K562 (cell line): ENCODE measurements at regions not wholly inside any gene's neighbourhood (a gene's known extent, or its start where the extent isn't known, plus 50 kb on each side); places are given as distances from the start of the nearest gene placed in this dataset.

Source experiments
- ATAC-seq: fragments of 200-7000 bp; cut with Tn5 transposase; 3 replicates; pipeline ENCODE4 v1.9.1; 2020; ENCODE audit warnings: moderate library complexity
- BruUV-seq: library from RNA; stranded (reverse); fragments of 400-500 nt; replicated peaks from 2 replicates; lab custom pipeline; 2021; lab: Mats Ljungman, UMichigan
- CTCF ChIA-PET: fragments of 300-600 bp; formaldehyde crosslinking; extraction: SDS; loops from one replicate; lab custom pipeline; 2021; ENCODE audit warnings: low intra/inter-chr PET ratio; lab: Yijun Ruan, JAX
- POLR2A ChIA-PET: fragments of 300-600, 350-650 bp; sonication (Branson Sonifier 250); formaldehyde crosslinking; extraction: SDS; loops from one replicate; lab custom pipeline; 2021; ENCODE audit warnings: antibody characterized with exemption, inconsistent platforms; lab: Yijun Ruan, JAX
- DNase-seq, 4 experiments: peaks; one replicate each; pipeline versions ENCODE4 v3.0.0 to v3.0.0-alpha.2; 2011 to 2018; ENCODE audit warnings: low spot score in 3 of 4, mixed read lengths in 3 of 4; ENCODE audit errors: extremely low read depth in 1 of 4
- FAIRE-seq: peaks from 2 replicates; lab custom pipeline; 2011; peaks lifted over from hg19 to GRCh38; lab: Jason Lieb, UNC
- H2AFZ ChIP-seq: 2 replicates; pipeline ENCODE4 v1.6.0; 2011; ENCODE audit warnings: low read depth, low read length, control low read depth, inconsistent platforms
- H3K27ac ChIP-seq: fragments of 200-600 bp; 3 replicates; pipeline ENCODE4 v1.8.0; 2011; ENCODE audit warnings: low read depth, mild to moderate bottlenecking, control low read depth, inconsistent platforms, low read length, moderate library complexity, mixed read lengths; ENCODE audit errors: extremely low read depth
- H3K27me3 ChIP-seq, 2 experiments: fragments of 300-600 bp in 1 of 2; 2 replicates in 1 of 2; 3 replicates in 1 of 2; pipeline versions ENCODE4 v1.6.0 to v1.8.0; 2011; ENCODE audit warnings: inconsistent platforms in 2 of 2, low read length in 2 of 2, mild to moderate bottlenecking in 1 of 2, mixed read lengths in 1 of 2, moderate library complexity in 1 of 2; ENCODE audit not compliant: control insufficient read depth in 2 of 2, insufficient read depth in 2 of 2
- H3K36me3 ChIP-seq: fragments of 300-600 bp; 3 replicates; pipeline ENCODE4 v1.8.0; 2011; ENCODE audit warnings: mild to moderate bottlenecking, low read length, inconsistent platforms; ENCODE audit not compliant: control insufficient read depth, insufficient read depth
- H3K4me1 ChIP-seq, 2 experiments: fragments of 200-600 bp in 1 of 2; replicated peaks in 1 of 2; 2 replicates in 1 of 2; 3 replicates in 1 of 2; pipeline versions ENCODE4 v1.5.1 to v1.8.0; 2011; ENCODE audit warnings: inconsistent platforms in 2 of 2, low read length in 2 of 2, mild to moderate bottlenecking in 1 of 2, mixed read lengths in 1 of 2, moderate library complexity in 1 of 2; ENCODE audit not compliant: control insufficient read depth in 2 of 2, insufficient read depth in 2 of 2
- H3K4me2 ChIP-seq: 2 replicates; pipeline ENCODE4 v1.6.1; 2011; ENCODE audit warnings: low read length, control low read depth, inconsistent platforms, mixed read lengths; ENCODE audit not compliant: insufficient read depth
- H3K4me3 ChIP-seq: fragments of 200-600 bp; sonication (generic), shearing (Covaris generic); 2 replicates; pipeline ENCODE4 v1.5.1; 2016; ENCODE audit warnings: control low read depth, inconsistent platforms
- H3K79me2 ChIP-seq: fragments of 200-600 bp; 3 replicates; pipeline ENCODE4 v1.8.0; 2011; ENCODE audit warnings: low read length, inconsistent platforms; ENCODE audit not compliant: control insufficient read depth, insufficient read depth
- H3K9ac ChIP-seq, 2 experiments: 2 replicates each; pipeline versions ENCODE4 v1.6.0 to v1.6.1; 2011; ENCODE audit warnings: low read depth in 2 of 2, low read length in 2 of 2, control low read depth in 1 of 2, inconsistent platforms in 1 of 2, mild to moderate bottlenecking in 1 of 2, mixed read lengths in 1 of 2; ENCODE audit not compliant: insufficient read depth in 1 of 2
- H3K9me1 ChIP-seq: one replicate; pipeline ENCODE4 v1.6.0; 2011; ENCODE audit warnings: inconsistent platforms, mild to moderate bottlenecking, low read length, moderate library complexity; ENCODE audit not compliant: control insufficient read depth, insufficient read depth
- H3K9me3 ChIP-seq: replicated peaks from 2 replicates; pipeline ENCODE4 v1.5.1; 2011; ENCODE audit warnings: low read depth, low read length, inconsistent platforms; ENCODE audit not compliant: control insufficient read depth, insufficient read depth
- H4K20me1 ChIP-seq: replicated peaks from 2 replicates; pipeline ENCODE4 v1.6.1; 2011; ENCODE audit warnings: low read length, inconsistent platforms, mixed read lengths; ENCODE audit not compliant: control insufficient read depth, insufficient read depth
- C11orf30 ChIP-seq: fragments of 450-650 bp; IDR thresholded peaks from 2 replicates; pipeline ENCODE4 v1.6.1; 2016; ENCODE audit warnings: low read depth, mild to moderate bottlenecking
- ELK1 ChIP-seq: sonication (generic); formaldehyde crosslinking; IDR thresholded peaks from 2 replicates; pipeline ENCODE4 v1.8.1; 2022; ENCODE audit warnings: missing genetic modification reagents
- FOXJ2 ChIP-seq: fragments of 200-800 bp; sonication (Bioruptor generic); IDR thresholded peaks from 2 replicates; pipeline ENCODE4 v1.6.1; 2016; ENCODE audit warnings: missing genetic modification characterization, missing compliant biosample characterization
- KLF1 ChIP-seq: fragments of 450-650 bp; IDR thresholded peaks from 2 replicates; pipeline ENCODE4 v1.6.1; 2016; ENCODE audit warnings: missing genetic modification characterization, missing compliant biosample characterization
- MAZ ChIP-seq, 2 experiments: fragments of 450-650 bp in 1 of 2; sonication (generic) in 1 of 2; formaldehyde crosslinking; IDR thresholded peaks in 1 of 2; conservative IDR thresholded peaks in 1 of 2; 2 replicates each; pipeline versions ENCODE4 v1.4.0 to v1.5.0; 2020; ENCODE audit warnings: mild to moderate bottlenecking in 1 of 2, missing genetic modification reagents in 1 of 2
- MBD2 ChIP-seq: sonication (generic); IDR thresholded peaks from 2 replicates; pipeline ENCODE4 v1.6.1; 2016; ENCODE audit warnings: low read depth, borderline replicate concordance
- PHB2 ChIP-seq: fragments of 450-650 bp; IDR thresholded peaks from 2 replicates; pipeline ENCODE4 v1.6.1; 2017; ENCODE audit warnings: low read depth
- TEAD4 ChIP-seq, 2 experiments: sonication (generic) in 1 of 2; formaldehyde crosslinking in 1 of 2; IDR thresholded peaks; 2 replicates each; pipeline versions ENCODE4 v1.6.1 to v1.8.0; 2012 to 2022; ENCODE audit warnings: borderline replicate concordance in 1 of 2, inconsistent platforms in 1 of 2, low read length in 1 of 2, mild to moderate bottlenecking in 1 of 2, missing genetic modification reagents in 1 of 2
- ZNF280B ChIP-seq: fragments of 250-450 bp; sonication (Bioruptor Pico); IDR thresholded peaks from 2 replicates; pipeline ENCODE4 v1.5.1; 2021; ENCODE audit warnings: mild to moderate bottlenecking
- WGBS: fragments of 100-300 bp; shearing (Covaris generic); methylation state at CpG from one replicate; pipeline ENCODE4 v1.1.6; 2016; ENCODE audit warnings: low coverage, mixed read lengths; ENCODE audit not compliant: insufficient coverage; ENCODE audit errors: missing lambda C conversion rate; 5-methylcytosine and 5-hydroxymethylcytosine counted together
- in situ Hi-C: fragments of 300-500 bp; cut with MboI; formaldehyde crosslinking; loops from 4 replicates; pipeline ENCODE4 v1.15.0; 2018; ENCODE audit warnings: inconsistent platforms, mixed read lengths
- intact Hi-C: fragments of 100-400 bp; cut with micrococcal nuclease; formaldehyde crosslinking; loops from 2 replicates; pipeline ENCODE4 v1.14.2; 2022

GRCh38 chr2:59385971-59386370, 1144.8 kb upstream of the FANCL start (continued):
- no peak for TF ChIP-seq MAZ (CRISPR knock-in tag; conservative IDR thresholded peaks at IDR 0.05 in 1 of 2, IDR thresholded peaks at IDR 0.05 in 1 of 2)
- no peak for TF ChIP-seq PHB2
- TF ChIP-seq TEAD4 (IDR thresholded peaks at IDR 0.05; ENCODE audit: low read length), result no peak
- no peak for TF ChIP-seq TEAD4 (CRISPR knock-in tag; IDR thresholded peaks at IDR 0.05; ENCODE audit: borderline replicate concordance)
- TF ChIP-seq C11orf30, result no peak
- no peak for TF ChIP-seq KLF1 (tag)

- ATAC-seq (no peak), DNase-seq (no peak), FAIRE-seq (no peak)
- Histone ChIP-seq H3K79me2 (no peaks in the 10 kb centered on the region), H3K9me3 (no peaks in the 10 kb centered on the region), H3K4me2 (no peak overlapping the region), H3K4me1 (no peaks in the 10 kb centered on the region), H3K9me1 (no peaks in the 10 kb centered on the region), H3K36me3 (no peaks in the 10 kb centered on the region), H3K27me3 (no peaks in the 10 kb centered on the region), H3K27ac (no peak overlapping the region), H4K20me1 (no peaks in the 10 kb centered on the region), H3K9ac (no peak overlapping the region), H3K4me3 (no peak overlapping the region), H2AFZ (no peak overlapping the region)
- BruUV-seq, result no TSS peak
- 0% methylated on average over 1 of the region's 1 CpG for WGBS
- no peak for TF ChIP-seq MBD2
- no peak for TF ChIP-seq ZNF280B (CRISPR knock-in tag)
- TF ChIP-seq ELK1, result no peak
- no peak for TF ChIP-seq FOXJ2
- intact Hi-C loops, result no loop called here
- POLR2A ChIA-PET, result interaction anchor here (0.6 kb wide), 1 partner anchor 342 kb away, joined by 3 read pairs; no protein-coding TSS in a partner anchor
- in situ Hi-C loops, result no loop called here
- CTCF ChIA-PET, result no interaction called here
Measured at GRCh38 chr2:59383473-59383872, 1142.3 kb upstream of the FANCL start.
